ENCODE measurements at regions not wholly inside any gene's neighbourhood (a gene's known extent, or its start where the extent isn't known, plus 50 kb on each side); places are given as distances from the start of the nearest gene placed in this dataset.
A peak's percentile ranks its signal among the peaks of the same experiment; 100 is the strongest.

DNA sequence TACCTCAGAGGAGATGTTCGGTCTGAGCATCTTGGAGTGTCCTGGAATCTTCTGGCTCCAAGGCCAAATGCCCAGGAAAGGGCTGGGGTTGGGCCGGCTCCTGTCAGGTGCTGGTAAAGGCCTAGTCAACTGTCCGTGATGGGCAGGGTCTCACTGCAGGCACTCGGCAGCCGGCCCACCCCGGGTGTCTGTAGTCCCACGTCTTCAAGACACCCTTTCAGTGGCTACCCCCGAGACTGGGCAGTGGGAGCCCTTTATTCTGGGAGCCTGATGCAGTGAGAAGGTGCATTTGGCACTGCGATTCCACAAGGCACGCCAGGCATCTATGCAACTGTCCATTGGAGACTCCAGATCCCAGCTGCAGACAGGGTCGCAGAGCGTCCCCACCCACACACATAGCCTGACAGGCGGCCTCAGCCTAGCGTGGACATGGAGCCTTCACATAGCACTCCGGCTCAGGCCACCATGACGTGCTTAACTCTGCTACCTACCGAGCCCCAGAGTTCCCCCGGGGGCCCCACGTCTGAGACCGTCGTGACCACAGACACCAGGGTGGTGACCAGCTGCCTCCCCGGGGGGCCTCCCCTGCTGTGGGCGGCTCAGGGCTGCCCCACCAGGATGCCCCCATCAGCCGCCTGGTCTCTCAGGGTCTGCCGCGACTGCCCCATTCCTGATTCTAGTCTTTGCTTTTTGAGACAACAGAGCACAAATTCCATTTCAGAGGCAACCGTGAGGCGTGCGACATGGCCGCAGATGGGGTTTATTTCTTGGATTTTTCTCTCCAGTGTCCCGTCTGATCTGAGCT is 331.8 kb upstream of the SFSWAP start:
- no peak overlapping the region for H3K14ac ChIP-seq (ENCODE audit: insufficient read length)
- no peak for TF ChIP-seq BACH1 (IDR thresholded peaks at IDR 0.05; ENCODE audit: low read length)
- no peak overlapping the region for H4K5ac ChIP-seq (ENCODE audit: insufficient read length, low read depth, low read length)
- H3K9ac ChIP-seq (replicated peaks in 1 of 4; ENCODE audit: extremely low read depth in 1 of 4, low read depth in 3 of 4, low read length in 3 of 4): no peak overlapping the region
- no peak overlapping the region for H3K4me3 ChIP-seq (ENCODE audit: extremely low read depth in 1 of 4, insufficient read depth in 2 of 4, low read depth in 3 of 4, low read length in 4 of 4)
- WGBS, 2 experiments (ENCODE audit: extremely low coverage in 1 of 2, insufficient coverage in 1 of 2, insufficient read length in 1 of 2, insufficient replicate concordance in 2 of 2, low coverage in 1 of 2, low lambda C conversion rate in 2 of 2, missing lambda C conversion rate in 1 of 2): 91% methylated on average over 31 of the region's 31 CpGs; no CpG with 5 or more reads in 1 of the 2 experiments
- FAIRE-seq (no peak), DNase-seq (ENCODE audit: low read depth in 1 of 2, low spot score in 2 of 2) (peak in 1 of 2 experiments; percentile 40)
- H3K36me3 ChIP-seq (ENCODE audit: control insufficient read depth in 2 of 4, insufficient read depth in 4 of 4, low read length in 3 of 4): no peaks in the 10 kb centered on the region
- ChIA-PET CTCF (ENCODE audit: partially characterized antibody) (interaction anchor here (1.8 kb wide), 1 partner anchor 76 kb away, joined by 4 read pairs; no protein-coding TSS in a partner anchor), POLR2A (ENCODE audit: partially characterized antibody) (no interaction called here)
- no peak overlapping the region for H2AK5ac ChIP-seq (ENCODE audit: low read depth, low read length)
- no peak overlapping the region for H2BK15ac ChIP-seq (ENCODE audit: low read length)
- no peak overlapping the region for H3K4ac ChIP-seq (replicated peaks; ENCODE audit: insufficient read length, low read depth, low read length)
- H2BK20ac ChIP-seq (ENCODE audit: low read length): no peak overlapping the region
- no peak overlapping the region; the same call in 1 of the 2 replicates for H3K18ac ChIP-seq (ENCODE audit: extremely low read depth, low read length)
- H3K23ac ChIP-seq (ENCODE audit: insufficient read length): no peak overlapping the region
- H3K4me2 ChIP-seq (ENCODE audit: insufficient read depth in 1 of 2, low read depth in 2 of 2, low read length in 2 of 2): no peak overlapping the region; a peak in 1 of 4 replicates
- no peak overlapping the region for H2AFZ ChIP-seq (ENCODE audit: low read length)
- H3K27me3 ChIP-seq (replicated peaks in 1 of 4; ENCODE audit: control insufficient read depth in 3 of 4, extremely low read depth in 1 of 4, insufficient read depth in 3 of 4, low read length in 3 of 4): peaks cover 0 to 6% (median 5%) of the 10 kb centered on the region in 4 experiments; a peak in 2 of 7 replicates
- no peak overlapping the region for H4K91ac ChIP-seq (replicated peaks; ENCODE audit: insufficient read length, low read length)
- H4K20me1 ChIP-seq (replicated peaks in 1 of 2; ENCODE audit: control insufficient read depth in 1 of 2, insufficient read depth in 2 of 2, low read length in 2 of 2): no peaks in the 10 kb centered on the region
- no peak overlapping the region; the same call in 1 of the 2 replicates for H4K8ac ChIP-seq (ENCODE audit: extremely low read depth, insufficient read depth, low read length)
- H2BK120ac ChIP-seq (replicated peaks; ENCODE audit: low read depth, low read length): no peak overlapping the region
- no peaks in the 10 kb centered on the region for H3K23me2 ChIP-seq (ENCODE audit: low read depth, low read length)
- H3K56ac ChIP-seq (replicated peaks; ENCODE audit: insufficient read length, low read depth, low read length): no peak overlapping the region
- no peak overlapping the region for H3K27ac ChIP-seq (ENCODE audit: low read depth, low read length)
- H3K9me3 ChIP-seq (ENCODE audit: insufficient read depth in 2 of 2, low read depth in 1 of 2, low read length in 1 of 2): no peaks in the 10 kb centered on the region
- no peak overlapping the region for H2BK5ac ChIP-seq (ENCODE audit: low read depth, low read length)
- H2BK12ac ChIP-seq (ENCODE audit: low read depth, low read length): no peak overlapping the region
- H3K4me1 ChIP-seq (replicated peaks in 1 of 4; ENCODE audit: control insufficient read depth in 3 of 4, insufficient read depth in 4 of 4, low read length in 3 of 4): peaks cover 0 to 18% (median 12%) of the 10 kb centered on the region in 4 experiments; a peak in 6 of 7 replicates
- H3K79me2 ChIP-seq (ENCODE audit: control insufficient read depth in 1 of 2, insufficient read depth in 2 of 2, low read length in 2 of 2): no peaks in the 10 kb centered on the region
- no peaks in the 10 kb centered on the region for H3K79me1 ChIP-seq (ENCODE audit: low read depth, low read length)

Data from H1 (cell line).